Liver (tissue), 8 donors: ENCODE measurements at regions not wholly inside any gene's neighbourhood (a gene's known extent, or its start where the extent isn't known, plus 50 kb on each side); places are given as distances from the start of the nearest gene placed in this dataset.

ENCODE experiments used
- DNase-seq: peaks from one replicate; pipeline ENCODE4 v3.0.0-alpha.2; 2017; ENCODE audit warnings: low spot score
- H3K27ac ChIP-seq, 2 donors: one replicate each; pipeline ENCODE4 v1.7.0; 2013; ENCODE audit warnings: inconsistent platforms in 2 of 2, low read length in 2 of 2, control low read depth in 1 of 2, low read depth in 1 of 2, mild to moderate bottlenecking in 1 of 2
- H3K27me3 ChIP-seq, 4 donors: one replicate each; pipeline versions ENCODE4 v1.6.1 to v1.7.0; 2013; ENCODE audit warnings: low read length in 3 of 4, inconsistent platforms in 1 of 4, mild to moderate bottlenecking in 1 of 4, moderate library complexity in 1 of 4; ENCODE audit not compliant: control insufficient read depth in 4 of 4, insufficient read depth in 4 of 4
- H3K36me3 ChIP-seq, 4 donors: one replicate each; pipeline versions ENCODE4 v1.6.1 to v1.7.0; 2013; ENCODE audit warnings: low read length in 3 of 4, mild to moderate bottlenecking in 3 of 4, low read depth in 1 of 4, moderate library complexity in 1 of 4; ENCODE audit not compliant: control insufficient read depth in 4 of 4, insufficient read depth in 3 of 4
- H3K4me1 ChIP-seq, 4 donors: one replicate each; pipeline versions ENCODE4 v1.6.1 to v1.7.0; 2013; ENCODE audit warnings: low read length in 3 of 4, mild to moderate bottlenecking in 3 of 4, moderate library complexity in 1 of 4; ENCODE audit not compliant: control insufficient read depth in 4 of 4, insufficient read depth in 4 of 4
- H3K4me3 ChIP-seq, 3 donors: one replicate each; pipeline versions ENCODE4 v1.6.1 to v1.7.0; 2013; ENCODE audit warnings: low read length in 3 of 3, control low read depth in 1 of 3, low read depth in 1 of 3, mild to moderate bottlenecking in 1 of 3
- H3K9ac ChIP-seq, 2 donors: one replicate each; pipeline ENCODE4 v1.7.0; 2013; ENCODE audit warnings: low read length in 2 of 2, mild to moderate bottlenecking in 2 of 2, moderate library complexity in 2 of 2, control low read depth in 1 of 2, low read depth in 1 of 2
- H3K9me3 ChIP-seq, 4 donors: one replicate each; pipeline versions ENCODE4 v1.6.1 to v1.7.0; 2013; ENCODE audit warnings: low read length in 3 of 4; ENCODE audit not compliant: control insufficient read depth in 4 of 4
- ATF3 ChIP-seq: IDR thresholded peaks from 2 replicates; pipeline ENCODE4 v1.6.1; 2016; ENCODE audit warnings: antibody characterized with exemption
- CTCF ChIP-seq: fragments of 150-350 bp; IDR thresholded peaks from 2 replicates; pipeline ENCODE4 v1.5.1; 2017; ENCODE audit warnings: improper control_type of control experiment, low read depth, low read length; ENCODE audit not compliant: missing input control
- FOXA1 ChIP-seq: IDR thresholded peaks from 2 replicates; pipeline ENCODE4 v1.6.1; 2016; ENCODE audit warnings: antibody characterized with exemption
- FOXA2 ChIP-seq: IDR thresholded peaks from 2 replicates; pipeline ENCODE4 v1.6.1; 2016; ENCODE audit warnings: antibody characterized with exemption
- HNF4A ChIP-seq, 2 donors: conservative IDR thresholded peaks; 2 replicates each; pipeline ENCODE4 v1.6.1; 2016; ENCODE audit warnings: antibody characterized with exemption in 2 of 2, mild to moderate bottlenecking in 2 of 2
- MAX ChIP-seq: IDR thresholded peaks from 2 replicates; pipeline ENCODE4 v1.6.1; 2016; ENCODE audit warnings: antibody characterized with exemption
- NR2F2 ChIP-seq: IDR thresholded peaks from 2 replicates; pipeline ENCODE4 v1.6.1; 2016; ENCODE audit warnings: antibody characterized with exemption
- RAD21 ChIP-seq, 2 donors: IDR thresholded peaks; 2 replicates each; pipeline ENCODE4 v1.6.1; 2016; ENCODE audit warnings: antibody characterized with exemption in 2 of 2, mild to moderate bottlenecking in 2 of 2
- REST ChIP-seq: IDR thresholded peaks from 2 replicates; pipeline ENCODE4 v1.6.1; 2016; ENCODE audit warnings: antibody characterized with exemption, mild to moderate bottlenecking
- RXRA ChIP-seq, 2 donors: IDR thresholded peaks; 2 replicates each; pipeline ENCODE4 v1.6.1; 2017 to 2018; ENCODE audit warnings: antibody characterized with exemption in 2 of 2, mild to moderate bottlenecking in 1 of 2
- TAF1 ChIP-seq: conservative IDR thresholded peaks from 2 replicates; pipeline ENCODE4 v1.6.1; 2016; ENCODE audit warnings: antibody characterized with exemption, mild to moderate bottlenecking
- YY1 ChIP-seq: IDR thresholded peaks from 2 replicates; pipeline ENCODE4 v1.6.1; 2016; ENCODE audit warnings: antibody characterized with exemption, mild to moderate bottlenecking
- ZBTB33 ChIP-seq: IDR thresholded peaks from 2 replicates; pipeline ENCODE4 v1.6.1; 2016; ENCODE audit warnings: antibody characterized with exemption
- WGBS: extraction: QIAGEN DNeasy Blood & Tissue Kit; methylation state at CpG from one replicate; pipeline ENCODE4 v1.1.7; 2013; 5-methylcytosine and 5-hydroxymethylcytosine counted together
- donor health status: healthy.
- donor health status: healthy.
- donor health status: healthy.
- donor health status: healthy.
- donor health status: healthy.

- no peak overlapping the region for H3K9ac ChIP-seq
- H3K4me1 ChIP-seq, result no peaks in the 10 kb centered on the region
- WGBS, result 53% methylated on average over 4 of the region's 4 CpGs
- no peak for DNase-seq
- H3K27ac ChIP-seq, result no peak overlapping the region
- H3K27me3 ChIP-seq, result peaks cover 0 to under 1% (median 0%) of the 10 kb centered on the region in 4 donors
- H3K36me3 ChIP-seq, result no peaks in the 10 kb centered on the region
- TF ChIP-seq MAX, result no peak
- TF ChIP-seq YY1, result no peak
- no peak for TF ChIP-seq FOXA2
- no peak for TF ChIP-seq TAF1
- TF ChIP-seq FOXA1, result no peak
- no peak for TF ChIP-seq ZBTB33
- no peak for TF ChIP-seq HNF4A (conservative IDR thresholded peaks at IDR 0.05)
- TF ChIP-seq ATF3, result no peak
- TF ChIP-seq NR2F2, result no peak
- TF ChIP-seq RXRA (IDR thresholded peaks at IDR 0.05), result no peak
- no peak for TF ChIP-seq REST
- no peak overlapping the region for H3K4me3 ChIP-seq
- peaks cover 0 to 9% (median under 1%) of the 10 kb centered on the region in 4 donors for H3K9me3 ChIP-seq
These were observed 727.8 kb downstream of the C6orf118 start for GRCh38 chr6:164581563-164581962.

- DNase-seq, result no peak
- no peak for TF ChIP-seq RAD21 (IDR thresholded peaks at IDR 0.05)
- TF ChIP-seq TAF1, result no peak
- TF ChIP-seq MAX, result no peak
- no peak for TF ChIP-seq ATF3
- TF ChIP-seq HNF4A (conservative IDR thresholded peaks at IDR 0.05), result no peak
- TF ChIP-seq REST, result no peak
- no peak for TF ChIP-seq FOXA2
- no peak for TF ChIP-seq CTCF
- TF ChIP-seq ZBTB33, result no peak
- Histone ChIP-seq H3K9ac (no peak overlapping the region), H3K9me3 (peaks cover 0 to 9% (median under 1%) of the 10 kb centered on the region in 4 donors), H3K27ac (no peak overlapping the region), H3K36me3 (no peaks in the 10 kb centered on the region), H3K4me3 (no peak overlapping the region), H3K4me1 (no peaks in the 10 kb centered on the region), H3K27me3 (no peaks in the 10 kb centered on the region)
- 43% methylated on average over 3 of the region's 3 CpGs for whole genome bisulfite sequencing
These were observed 730.4 kb downstream of the C6orf118 start for GRCh38 chr6:164579035-164579434.
